ENCODE measurements at regions not wholly inside any gene's neighbourhood (a gene's known extent, or its start where the extent isn't known, plus 50 kb on each side); places are given as distances from the start of the nearest gene placed in this dataset.
A peak's percentile ranks its signal among the peaks of the same experiment; 100 is the strongest.

GRCh38 chr2:129888896-129889295 is 90.6 kb upstream of the RAB6C start:
- intact Hi-C loops (cut with DNase I), result no loop called here
- H3K27ac ChIP-seq, result no peak overlapping the region
- H3K4me1 ChIP-seq, result no peaks in the 10 kb centered on the region
- H3K4me3 ChIP-seq, result no peak overlapping the region
- no peak for TF ChIP-seq CTCF (IDR thresholded peaks at IDR 0.05)
- no peaks in the 10 kb centered on the region for H3K27me3 ChIP-seq
- H3K36me3 ChIP-seq, result no peaks in the 10 kb centered on the region
- no peak for DNase-seq (ENCODE audit: low spot score in 2 of 2)
- H3K9me3 ChIP-seq, result no peaks in the 10 kb centered on the region

DNA sequence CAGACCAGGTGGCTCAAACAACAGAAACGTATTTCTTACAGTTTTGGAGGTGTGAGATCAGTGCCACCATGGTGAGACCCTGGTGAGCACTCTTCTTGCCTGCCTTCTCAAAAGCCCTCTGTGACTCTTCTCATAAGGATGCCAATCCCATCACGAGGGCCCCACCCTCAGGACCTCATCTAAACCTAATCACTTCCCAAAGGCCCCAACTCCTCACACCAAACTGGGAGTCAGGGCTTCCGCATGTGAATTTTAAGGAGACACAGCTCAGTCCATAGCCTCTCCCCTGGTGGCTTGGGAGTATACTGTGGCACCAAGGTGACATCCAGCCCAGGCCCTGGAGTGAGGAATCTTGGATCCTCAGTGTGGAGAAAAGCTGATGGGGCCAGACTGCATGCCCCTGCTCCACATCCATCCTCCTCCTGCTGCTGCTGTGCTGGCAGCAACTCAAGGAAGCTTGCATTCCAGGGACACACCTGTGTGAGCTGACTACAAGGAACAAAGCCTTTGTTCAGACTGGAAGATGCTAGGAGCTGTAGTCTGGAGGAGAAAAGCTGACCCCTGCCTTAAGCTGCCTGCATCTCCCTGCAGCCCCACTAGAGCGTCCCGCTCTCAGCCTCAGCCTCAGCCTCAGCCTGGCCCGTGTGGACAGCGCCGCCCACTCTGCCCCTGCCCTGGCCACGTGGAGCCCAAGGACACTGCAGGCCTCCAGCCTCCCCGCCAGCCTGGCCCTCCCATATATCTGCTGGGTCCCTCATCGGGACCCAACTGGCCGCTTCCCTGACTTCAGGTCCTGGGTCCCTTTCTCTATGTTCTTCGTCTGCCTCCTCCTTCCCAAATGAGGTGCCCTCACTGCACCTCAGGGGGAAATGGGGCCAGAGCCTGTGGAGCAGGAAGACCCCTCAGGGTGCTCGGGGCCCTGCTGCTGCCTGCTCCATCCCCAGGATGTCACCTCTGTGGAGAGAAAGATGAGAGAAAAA is 87.8 kb upstream of the RAB6C start:
- DNase-seq (ENCODE audit: low spot score in 2 of 2), result peak in 1 of 2 donors; percentile 35
- intact Hi-C loops (cut with DNase I), result no loop called here
- no peaks in the 10 kb centered on the region for H3K4me1 ChIP-seq

GRCh38 chr2:129892360-129892759 is 87.1 kb upstream of the RAB6C start:
- TF ChIP-seq CTCF (IDR thresholded peaks at IDR 0.05), result no peak
- H3K4me3 ChIP-seq, result no peak overlapping the region
- H3K27ac ChIP-seq, result no peak overlapping the region
- no peaks in the 10 kb centered on the region for H3K27me3 ChIP-seq
- peak in 1 of 2 donors; percentile 59 for DNase-seq (ENCODE audit: low spot score in 2 of 2)
- H3K36me3 ChIP-seq, result no peaks in the 10 kb centered on the region
- intact Hi-C loops (cut with DNase I), result no loop called here
- H3K9me3 ChIP-seq, result no peaks in the 10 kb centered on the region
- no peaks in the 10 kb centered on the region for H3K4me1 ChIP-seq

More for the DNA sequence above, 87.8 kb upstream of the RAB6C start:
- Histone ChIP-seq H3K27me3 (no peaks in the 10 kb centered on the region), H3K36me3 (no peaks in the 10 kb centered on the region), H3K9me3 (no peaks in the 10 kb centered on the region), H3K4me3 (no peak overlapping the region), H3K27ac (no peak overlapping the region)
- TF ChIP-seq CTCF (IDR thresholded peaks at IDR 0.05), result no peak

GRCh38 chr2:129892773-129893172 is 86.7 kb upstream of the RAB6C start:
- H3K4me1 ChIP-seq, result no peaks in the 10 kb centered on the region
- intact Hi-C loops (cut with DNase I), result no loop called here
- peak in 1 of 2 donors; percentile 25 for DNase-seq (ENCODE audit: low spot score in 2 of 2)

DNA sequence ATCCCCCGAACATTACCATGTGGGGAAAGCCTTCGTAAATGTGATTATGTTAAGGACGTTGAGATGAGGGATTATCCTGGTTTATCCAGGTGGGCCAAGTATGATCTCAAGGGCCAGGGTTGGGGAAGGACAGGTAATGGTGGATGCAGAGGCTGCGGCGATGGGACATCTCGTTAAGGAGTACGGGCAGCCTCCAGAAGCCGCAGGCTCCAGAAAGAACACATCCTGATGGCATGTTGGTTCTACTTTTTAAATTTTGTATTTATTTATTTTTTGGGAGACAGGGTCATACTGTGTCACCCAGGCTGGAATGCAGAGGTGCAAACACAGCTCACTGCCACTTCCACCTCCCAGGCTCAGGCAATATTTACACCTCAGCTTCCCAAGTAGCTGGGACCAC is 86.2 kb upstream of the RAB6C start:
- H3K4me1 ChIP-seq, result no peaks in the 10 kb centered on the region
- intact Hi-C loops (cut with DNase I), result no loop called here
- no peaks in the 10 kb centered on the region for H3K27me3 ChIP-seq
- H3K9me3 ChIP-seq, result no peaks in the 10 kb centered on the region
- no peak for TF ChIP-seq CTCF (IDR thresholded peaks at IDR 0.05)
- no peak overlapping the region for H3K4me3 ChIP-seq
- H3K36me3 ChIP-seq, result no peaks in the 10 kb centered on the region
- no peak overlapping the region for H3K27ac ChIP-seq
- no peak for DNase-seq (ENCODE audit: low spot score in 2 of 2)

More at GRCh38 chr2:129892773-129893172, 86.7 kb upstream of the RAB6C start:
- TF ChIP-seq CTCF (IDR thresholded peaks at IDR 0.05), result no peak
- H3K36me3 ChIP-seq, result no peaks in the 10 kb centered on the region
- no peaks in the 10 kb centered on the region for H3K9me3 ChIP-seq
- H3K4me3 ChIP-seq, result no peak overlapping the region
- no peaks in the 10 kb centered on the region for H3K27me3 ChIP-seq
- no peak overlapping the region for H3K27ac ChIP-seq
